CD8-positive, alpha-beta memory T cell (primary cell): ENCODE measurements at regions not wholly inside any gene's neighbourhood (a gene's known extent, or its start where the extent isn't known, plus 50 kb on each side); places are given as distances from the start of the nearest gene placed in this dataset.

ENCODE experiments used
- CTCF ChIA-PET: fragments of 350-600 bp; sonication (Branson Sonifier 250); formaldehyde crosslinking; loops from one replicate; lab custom pipeline; 2021; ENCODE audit warnings: antibody characterized with exemption; lab: Charles Lee
- POLR2A ChIA-PET: fragments of 350-600 bp; sonication (Branson Sonifier 250); formaldehyde crosslinking; loops from one replicate; lab custom pipeline; 2021; ENCODE audit warnings: antibody characterized with exemption; lab: Charles Lee
- DNase-seq, 5 donors: peaks; one replicate each; pipeline versions ENCODE4 v3.0.0 to v3.0.0-alpha.2; 2020 to 2022; ENCODE audit warnings: mixed read lengths in 1 of 5
- H3K27ac ChIP-seq: one replicate; pipeline ENCODE4 v1.7.0; 2013; ENCODE audit warnings: low read depth, mild to moderate bottlenecking, low read length, moderate library complexity
- H3K27me3 ChIP-seq: 2 replicates; pipeline ENCODE4 v1.7.0; 2013; ENCODE audit warnings: low read length, mild to moderate bottlenecking; ENCODE audit not compliant: insufficient read depth, poor library complexity, severe bottlenecking
- H3K36me3 ChIP-seq: 2 replicates; pipeline ENCODE4 v1.7.0; 2013; ENCODE audit warnings: mild to moderate bottlenecking, low read length, moderate library complexity; ENCODE audit not compliant: insufficient read depth
- H3K4me1 ChIP-seq: 2 replicates; pipeline ENCODE4 v1.7.0; 2013; ENCODE audit warnings: mild to moderate bottlenecking, low read length, moderate library complexity; ENCODE audit not compliant: insufficient read depth
- H3K4me3 ChIP-seq: 2 replicates; pipeline ENCODE4 v1.7.0; 2013; ENCODE audit warnings: mild to moderate bottlenecking, low read length
- H3K9me3 ChIP-seq: 2 replicates; pipeline ENCODE4 v1.7.0; 2013; ENCODE audit warnings: mild to moderate bottlenecking, low read length
- H3K27ac Mint-ChIP-seq, 8 donors: one replicate each; pipeline ENCODE4 v1.8.0; 2020 to 2021; ENCODE audit warnings: mixed read lengths in 8 of 8, mild to moderate bottlenecking in 6 of 8, inconsistent platforms in 3 of 8, moderate library complexity in 3 of 8
- H3K27me3 Mint-ChIP-seq, 2 donors: one replicate each; pipeline ENCODE4 v1.8.0; 2020 to 2021; ENCODE audit warnings: mixed read lengths in 2 of 2, mild to moderate bottlenecking in 1 of 2, moderate library complexity in 1 of 2
- H3K36me3 Mint-ChIP-seq, 3 donors: one replicate each; pipeline ENCODE4 v1.8.0; 2020 to 2021; ENCODE audit warnings: mixed read lengths in 3 of 3, inconsistent platforms in 1 of 3, mild to moderate bottlenecking in 1 of 3
- H3K4me1 Mint-ChIP-seq, 3 donors: one replicate each; pipeline ENCODE4 v1.8.0; 2020 to 2021; ENCODE audit warnings: mixed read lengths in 3 of 3, inconsistent platforms in 1 of 3, mild to moderate bottlenecking in 1 of 3
- H3K4me3 Mint-ChIP-seq, 7 donors: one replicate each; pipeline ENCODE4 v1.8.0; 2020 to 2021; ENCODE audit warnings: mixed read lengths in 7 of 7, mild to moderate bottlenecking in 6 of 7, moderate library complexity in 4 of 7, inconsistent platforms in 2 of 7
- H3K9me3 Mint-ChIP-seq, 5 donors: one replicate each; pipeline ENCODE4 v1.8.0; 2020 to 2022; ENCODE audit warnings: mixed read lengths in 5 of 5, mild to moderate bottlenecking in 3 of 5, moderate library complexity in 2 of 5, inconsistent platforms in 1 of 5

GRCh38 chr2:116696223-116696622 is 1118.3 kb upstream of the DDX18 start:
- Histone ChIP-seq H3K27me3 (no peaks in the 10 kb centered on the region), H3K9me3 (no peaks in the 10 kb centered on the region), H3K4me1 (no peaks in the 10 kb centered on the region), H3K36me3 (no peaks in the 10 kb centered on the region), H3K4me3 (no peak overlapping the region), H3K27ac (no peak overlapping the region)
- Mint-ChIP-seq H3K9me3 (peaks cover 0 to 13% (median 4%) of the 10 kb centered on the region in 5 donors), H3K27me3 (no peaks in the 10 kb centered on the region), H3K27ac (no peak overlapping the region), H3K4me3 (no peak overlapping the region), H3K36me3 (no peaks in the 10 kb centered on the region), H3K4me1 (no peaks in the 10 kb centered on the region)
- DNase-seq = no peak
- ChIA-PET POLR2A (no interaction called here), CTCF (no interaction called here)

DNA sequence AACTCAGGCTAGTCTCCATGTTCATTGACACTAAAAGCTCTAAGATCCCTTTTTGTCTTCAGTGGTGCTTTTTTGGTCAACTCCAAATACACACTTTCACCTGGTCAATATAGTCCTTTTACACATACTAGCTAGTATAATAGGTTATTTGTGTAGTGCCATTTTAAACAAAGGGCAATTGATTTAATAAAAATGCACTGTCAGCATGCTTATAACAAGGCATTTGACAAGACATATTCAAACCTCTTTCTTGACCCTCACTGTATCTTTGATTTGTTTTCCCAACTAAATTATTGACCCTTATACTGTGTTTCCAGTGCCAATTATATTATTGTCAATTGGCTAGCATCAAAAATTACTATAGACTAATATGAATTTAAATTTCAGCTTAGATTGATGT is 1117.6 kb upstream of the DDX18 start:
- Mint-ChIP-seq H3K4me1 (no peaks in the 10 kb centered on the region), H3K9me3 (peaks cover 0 to 15% (median 4%) of the 10 kb centered on the region in 5 donors), H3K27ac (no peak overlapping the region), H3K4me3 (no peak overlapping the region), H3K27me3 (peaks cover 0 to under 1% of the 10 kb centered on the region in 2 donors), H3K36me3 (no peaks in the 10 kb centered on the region)
- DNase-seq = no peak
- Histone ChIP-seq H3K4me1 (no peaks in the 10 kb centered on the region), H3K9me3 (no peaks in the 10 kb centered on the region), H3K36me3 (no peaks in the 10 kb centered on the region), H3K27ac (no peak overlapping the region), H3K4me3 (no peak overlapping the region), H3K27me3 (no peaks in the 10 kb centered on the region)
- POLR2A ChIA-PET = no interaction called here
- CTCF ChIA-PET = no interaction called here

DNA sequence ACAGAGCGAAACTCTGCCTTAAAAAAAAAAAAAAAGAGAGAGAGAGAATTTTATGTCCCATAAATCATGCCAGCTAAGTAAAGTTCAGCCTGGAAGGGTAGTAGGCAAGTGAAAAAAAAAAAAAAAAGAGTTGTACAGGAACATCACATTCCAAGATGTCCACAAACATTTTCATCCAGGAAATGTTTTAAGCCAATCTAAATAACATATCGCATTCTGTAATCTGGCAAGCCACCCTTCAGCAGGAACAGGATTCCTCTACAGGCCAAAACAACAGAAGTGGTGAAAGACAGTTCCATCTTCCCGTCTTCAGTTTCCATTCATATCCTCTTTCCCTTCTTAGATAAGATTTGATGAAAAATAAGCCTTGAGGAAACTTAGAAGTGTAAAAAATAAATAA is 1108.1 kb upstream of the DDX18 start:
- H3K4me1 Mint-ChIP-seq = no peaks in the 10 kb centered on the region
- no peak overlapping the region for H3K27ac Mint-ChIP-seq

GRCh38 chr2:116716038-116716437 is 1098.5 kb upstream of the DDX18 start:
- Histone ChIP-seq H3K9me3 (no peaks in the 10 kb centered on the region), H3K36me3 (no peaks in the 10 kb centered on the region), H3K27me3 (no peaks in the 10 kb centered on the region), H3K27ac (no peak overlapping the region), H3K4me1 (no peaks in the 10 kb centered on the region), H3K4me3 (no peak overlapping the region)
- Mint-ChIP-seq H3K4me1 (no peaks in the 10 kb centered on the region), H3K27me3 (no peaks in the 10 kb centered on the region), H3K4me3 (no peak overlapping the region), H3K9me3 (peaks cover 0 to 43% (median 14%) of the 10 kb centered on the region in 5 donors), H3K27ac (no peak overlapping the region), H3K36me3 (no peaks in the 10 kb centered on the region)
- DNase-seq = no peak
- CTCF ChIA-PET = no interaction called here
- POLR2A ChIA-PET = no interaction called here

More for the DNA sequence above, 1108.1 kb upstream of the DDX18 start:
- no peak overlapping the region for H3K4me3 Mint-ChIP-seq
- H3K27me3 Mint-ChIP-seq = peaks cover 0 to 1% of the 10 kb centered on the region in 2 donors
- H3K9me3 ChIP-seq = no peaks in the 10 kb centered on the region
- no peaks in the 10 kb centered on the region for H3K4me1 ChIP-seq
- H3K27me3 ChIP-seq = no peaks in the 10 kb centered on the region
- H3K36me3 ChIP-seq = no peaks in the 10 kb centered on the region
- CTCF ChIA-PET = no interaction called here
- POLR2A ChIA-PET = no interaction called here
- no peak overlapping the region for H3K4me3 ChIP-seq
- DNase-seq = no peak
- peaks cover 0 to 32% (median 20%) of the 10 kb centered on the region in 5 donors for H3K9me3 Mint-ChIP-seq
- H3K27ac ChIP-seq = no peak overlapping the region
- no peaks in the 10 kb centered on the region for H3K36me3 Mint-ChIP-seq

DNA sequence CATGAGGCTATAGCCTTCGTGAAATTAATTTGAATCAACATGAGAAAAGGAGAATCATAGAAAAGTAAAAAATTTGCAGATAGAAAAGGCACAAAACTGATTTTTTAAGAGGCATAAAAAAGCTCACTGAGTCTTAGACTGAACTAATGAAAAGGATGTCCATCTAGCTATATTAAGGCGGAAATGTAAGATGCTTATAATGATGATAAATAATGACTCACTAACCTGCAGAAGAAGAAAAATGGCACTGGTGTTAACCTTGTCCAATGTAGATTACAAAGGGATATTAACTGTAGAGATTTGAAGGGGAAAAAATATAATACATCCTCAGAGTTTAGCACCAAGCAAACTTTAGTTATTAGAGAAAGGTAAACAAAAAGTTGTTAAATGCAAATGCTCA is 1098.0 kb upstream of the DDX18 start:
- Mint-ChIP-seq H3K27ac (no peak overlapping the region), H3K36me3 (no peaks in the 10 kb centered on the region), H3K27me3 (no peaks in the 10 kb centered on the region), H3K4me3 (no peak overlapping the region), H3K9me3 (peaks cover 0 to 47% (median 14%) of the 10 kb centered on the region in 5 donors), H3K4me1 (no peaks in the 10 kb centered on the region)
- no peaks in the 10 kb centered on the region for H3K36me3 ChIP-seq
- no peaks in the 10 kb centered on the region for H3K27me3 ChIP-seq
- H3K27ac ChIP-seq = no peak overlapping the region
- DNase-seq = no peak
- no peak overlapping the region for H3K4me3 ChIP-seq
- ChIA-PET POLR2A (no interaction called here), CTCF (no interaction called here)
- H3K4me1 ChIP-seq = no peaks in the 10 kb centered on the region
- no peaks in the 10 kb centered on the region for H3K9me3 ChIP-seq

DNA sequence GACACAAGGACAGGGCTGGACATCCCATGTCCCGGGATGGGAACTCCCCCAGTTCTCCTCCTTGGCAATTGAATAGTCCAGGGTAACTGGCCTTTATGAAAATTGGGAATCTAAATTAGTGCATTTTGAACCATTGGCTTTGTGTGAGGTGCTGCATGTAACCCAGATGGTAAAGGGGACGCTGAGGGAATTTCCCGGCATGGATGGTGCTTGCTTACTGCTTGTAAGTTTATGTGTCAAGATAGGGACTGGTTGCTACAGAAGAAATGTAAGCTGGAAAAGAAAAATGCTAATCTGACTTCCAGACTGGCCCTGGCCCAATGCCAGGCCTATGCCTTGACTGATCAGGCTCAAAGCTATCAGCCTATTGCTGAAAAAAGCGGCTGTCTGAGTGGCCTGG is 1096.7 kb upstream of the DDX18 start:
- Histone ChIP-seq H3K27me3 (no peaks in the 10 kb centered on the region), H3K9me3 (no peaks in the 10 kb centered on the region), H3K36me3 (no peaks in the 10 kb centered on the region), H3K4me3 (no peak overlapping the region), H3K4me1 (no peaks in the 10 kb centered on the region), H3K27ac (no peak overlapping the region)
- no peak for DNase-seq
- peaks cover 0 to 47% (median 20%) of the 10 kb centered on the region in 5 donors for H3K9me3 Mint-ChIP-seq
- H3K4me1 Mint-ChIP-seq = no peaks in the 10 kb centered on the region
- H3K36me3 Mint-ChIP-seq = no peaks in the 10 kb centered on the region
- CTCF ChIA-PET = no interaction called here
- POLR2A ChIA-PET = no interaction called here
- no peak overlapping the region for H3K4me3 Mint-ChIP-seq
- no peaks in the 10 kb centered on the region for H3K27me3 Mint-ChIP-seq
- no peak overlapping the region for H3K27ac Mint-ChIP-seq

- Histone ChIP-seq H3K36me3 (no peaks in the 10 kb centered on the region), H3K9me3 (no peaks in the 10 kb centered on the region), H3K27ac (no peak overlapping the region), H3K27me3 (no peaks in the 10 kb centered on the region), H3K4me3 (no peak overlapping the region), H3K4me1 (no peaks in the 10 kb centered on the region)
- POLR2A ChIA-PET = no interaction called here
- Mint-ChIP-seq H3K36me3 (no peaks in the 10 kb centered on the region), H3K27me3 (no peaks in the 10 kb centered on the region), H3K27ac (no peak overlapping the region), H3K9me3 (peaks cover 0 to 42% (median 20%) of the 10 kb centered on the region in 5 donors), H3K4me3 (no peak overlapping the region), H3K4me1 (no peaks in the 10 kb centered on the region)
- DNase-seq = no peak
- CTCF ChIA-PET = no interaction called here
These were observed 1096.0 kb upstream of the DDX18 start for GRCh38 chr2:116718451-116718850.

DNA sequence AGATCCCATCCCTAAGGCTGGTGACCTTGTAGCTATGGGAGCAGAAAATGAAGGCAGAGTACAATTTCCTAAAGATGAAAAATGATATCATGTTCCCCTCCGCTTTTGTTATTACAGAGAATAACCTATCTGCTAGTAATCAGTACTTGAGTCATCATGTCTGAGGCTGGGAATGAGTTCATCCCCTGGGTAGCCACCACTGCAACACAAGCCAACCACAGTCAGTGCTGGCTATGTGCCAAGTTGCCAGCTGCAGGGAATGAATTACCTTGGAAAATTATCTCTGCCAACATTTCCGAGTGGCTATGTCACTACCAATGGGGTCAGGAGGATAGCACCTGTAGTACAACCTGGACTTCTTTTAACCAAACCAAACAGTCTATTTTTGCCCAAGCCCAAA is 1094.7 kb upstream of the DDX18 start:
- no peaks in the 10 kb centered on the region for H3K4me1 Mint-ChIP-seq
- peaks cover 0 to 42% (median 18%) of the 10 kb centered on the region in 5 donors for H3K9me3 Mint-ChIP-seq
- Histone ChIP-seq H3K9me3 (no peaks in the 10 kb centered on the region), H3K4me3 (no peak overlapping the region), H3K4me1 (no peaks in the 10 kb centered on the region), H3K36me3 (no peaks in the 10 kb centered on the region), H3K27me3 (no peaks in the 10 kb centered on the region), H3K27ac (no peak overlapping the region)
- ChIA-PET CTCF (no interaction called here), POLR2A (no interaction called here)
- no peak for DNase-seq
- no peak overlapping the region for H3K4me3 Mint-ChIP-seq
- no peaks in the 10 kb centered on the region for H3K36me3 Mint-ChIP-seq
- no peaks in the 10 kb centered on the region for H3K27me3 Mint-ChIP-seq
- H3K27ac Mint-ChIP-seq = no peak overlapping the region

- Histone ChIP-seq H3K36me3 (no peaks in the 10 kb centered on the region), H3K27me3 (no peaks in the 10 kb centered on the region), H3K4me3 (no peak overlapping the region), H3K9me3 (no peaks in the 10 kb centered on the region), H3K4me1 (no peaks in the 10 kb centered on the region), H3K27ac (no peak overlapping the region)
- ChIA-PET CTCF (no interaction called here), POLR2A (no interaction called here)
- Mint-ChIP-seq H3K27ac (no peak overlapping the region), H3K27me3 (peaks cover 0 to 3% of the 10 kb centered on the region in 2 donors), H3K9me3 (peaks cover 0 to 26% (median 14%) of the 10 kb centered on the region in 5 donors), H3K4me3 (no peak overlapping the region), H3K36me3 (no peaks in the 10 kb centered on the region), H3K4me1 (no peaks in the 10 kb centered on the region)
- no peak for DNase-seq
These were observed 1089.9 kb upstream of the DDX18 start for GRCh38 chr2:116724550-116724949.
